ENCODE measurements at regions not wholly inside any gene's neighbourhood (a gene's known extent, or its start where the extent isn't known, plus 50 kb on each side); places are given as distances from the start of the nearest gene placed in this dataset.

GRCh38 chr5:97400537-97400936 lies 217.5 kb upstream of the RIOK2 start:
- no peak for TF ChIP-seq CTCF (IDR thresholded peaks at IDR 0.05; ENCODE audit: low read depth, low read length)
- DNase-seq (ENCODE audit: extremely low read depth, low read depth): no peak

- TF ChIP-seq CTCF (IDR thresholded peaks at IDR 0.05; ENCODE audit: low read depth, low read length): no peak
- no peak for DNase-seq (ENCODE audit: extremely low read depth, low read depth)
These were observed 222.9 kb upstream of the RIOK2 start for GRCh38 chr5:97405941-97406340.

- no peak for DNase-seq (ENCODE audit: extremely low read depth, low read depth)
- TF ChIP-seq CTCF (IDR thresholded peaks at IDR 0.05; ENCODE audit: low read depth, low read length): no peak
These were observed 224.1 kb upstream of the RIOK2 start for GRCh38 chr5:97406946-97407676.

- TF ChIP-seq CTCF (IDR thresholded peaks at IDR 0.05; ENCODE audit: low read depth, low read length): no peak
- no peak for DNase-seq (ENCODE audit: extremely low read depth, low read depth)
These were observed 225.3 kb upstream of the RIOK2 start for GRCh38 chr5:97408331-97408730.

- no peak for TF ChIP-seq CTCF (IDR thresholded peaks at IDR 0.05; ENCODE audit: low read depth, low read length)
- no peak for DNase-seq (ENCODE audit: extremely low read depth, low read depth)
These were observed 229.9 kb upstream of the RIOK2 start for GRCh38 chr5:97412959-97413358.

- no peak for TF ChIP-seq CTCF (IDR thresholded peaks at IDR 0.05; ENCODE audit: low read depth, low read length)
- no peak for DNase-seq (ENCODE audit: extremely low read depth, low read depth)
These were observed 234.9 kb upstream of the RIOK2 start for GRCh38 chr5:97417986-97418385.

GRCh38 chr5:97418462-97418861 lies 235.4 kb upstream of the RIOK2 start:
- no peak for DNase-seq (ENCODE audit: extremely low read depth, low read depth)
- no peak for TF ChIP-seq CTCF (IDR thresholded peaks at IDR 0.05; ENCODE audit: low read depth, low read length)

All from AG09319 (cell line).